22Rv1 (cell line): ENCODE measurements at regions not wholly inside any gene's neighbourhood (a gene's known extent, or its start where the extent isn't known, plus 50 kb on each side); places are given as distances from the start of the nearest gene placed in this dataset.
"Not testable (repeated sequence)": the region's sequence is repeated elsewhere in the genome, so short reads cannot be mapped to it uniquely, and the experiment has no call there.

Source experiments
- H3K27ac ChIP-seq: fragments of 450-650 bp; 2 replicates; pipeline ENCODE4 v1.5.1; 2017
- ZFX ChIP-seq: fragments of 450-650 bp; IDR thresholded peaks from 2 replicates; pipeline ENCODE4 v1.6.1; 2017; ENCODE audit warnings: antibody characterized with exemption, borderline replicate concordance
- TF ChIP-seq, protein P1 (sequence below): fragments of 450-650 bp; IDR thresholded peaks from 2 replicates; pipeline ENCODE4 v1.5.1; 2017; ENCODE audit warnings: mild to moderate bottlenecking

DNA sequence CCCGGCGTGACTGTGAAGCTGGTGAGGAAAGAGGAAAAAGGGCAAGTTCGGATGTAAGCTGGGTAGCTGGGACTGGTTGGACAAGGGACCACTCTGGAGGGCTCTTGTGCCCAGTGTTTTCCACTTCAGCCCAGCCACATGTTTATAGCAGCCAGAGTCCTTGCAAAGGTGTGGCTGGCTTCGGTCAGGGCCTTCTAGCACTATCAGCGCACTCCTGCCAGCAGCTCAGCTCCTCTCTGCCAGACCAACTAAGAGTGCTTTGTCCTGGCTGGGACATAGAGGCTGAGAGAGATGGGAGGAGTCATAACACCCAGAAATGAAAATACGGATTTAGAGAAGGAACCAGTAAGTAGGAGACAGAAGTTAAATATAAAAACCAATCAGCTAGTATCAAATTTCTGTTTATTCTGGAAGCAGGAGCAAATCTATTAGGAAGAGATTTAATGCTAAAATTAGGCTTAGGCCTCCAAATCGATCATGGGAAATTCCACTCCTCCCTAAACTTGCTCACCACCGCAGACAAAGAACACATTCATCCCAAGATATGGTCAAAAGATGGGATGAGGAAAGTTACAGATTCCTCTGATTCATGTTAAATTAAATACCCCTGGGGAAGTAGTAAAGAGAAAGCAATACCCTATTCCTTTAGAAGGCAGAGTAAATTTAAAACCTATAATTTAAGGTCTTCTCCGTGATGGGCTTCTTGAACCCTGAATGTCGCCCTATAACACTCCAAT, 135.0 kb downstream of the RALA start:
- H3K27ac ChIP-seq: no peak overlapping the region
- no peak for TF ChIP-seq ZFX
- TF ChIP-seq, protein P1, sequence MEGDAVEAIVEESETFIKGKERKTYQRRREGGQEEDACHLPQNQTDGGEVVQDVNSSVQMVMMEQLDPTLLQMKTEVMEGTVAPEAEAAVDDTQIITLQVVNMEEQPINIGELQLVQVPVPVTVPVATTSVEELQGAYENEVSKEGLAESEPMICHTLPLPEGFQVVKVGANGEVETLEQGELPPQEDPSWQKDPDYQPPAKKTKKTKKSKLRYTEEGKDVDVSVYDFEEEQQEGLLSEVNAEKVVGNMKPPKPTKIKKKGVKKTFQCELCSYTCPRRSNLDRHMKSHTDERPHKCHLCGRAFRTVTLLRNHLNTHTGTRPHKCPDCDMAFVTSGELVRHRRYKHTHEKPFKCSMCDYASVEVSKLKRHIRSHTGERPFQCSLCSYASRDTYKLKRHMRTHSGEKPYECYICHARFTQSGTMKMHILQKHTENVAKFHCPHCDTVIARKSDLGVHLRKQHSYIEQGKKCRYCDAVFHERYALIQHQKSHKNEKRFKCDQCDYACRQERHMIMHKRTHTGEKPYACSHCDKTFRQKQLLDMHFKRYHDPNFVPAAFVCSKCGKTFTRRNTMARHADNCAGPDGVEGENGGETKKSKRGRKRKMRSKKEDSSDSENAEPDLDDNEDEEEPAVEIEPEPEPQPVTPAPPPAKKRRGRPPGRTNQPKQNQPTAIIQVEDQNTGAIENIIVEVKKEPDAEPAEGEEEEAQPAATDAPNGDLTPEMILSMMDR: no peak

DNA sequence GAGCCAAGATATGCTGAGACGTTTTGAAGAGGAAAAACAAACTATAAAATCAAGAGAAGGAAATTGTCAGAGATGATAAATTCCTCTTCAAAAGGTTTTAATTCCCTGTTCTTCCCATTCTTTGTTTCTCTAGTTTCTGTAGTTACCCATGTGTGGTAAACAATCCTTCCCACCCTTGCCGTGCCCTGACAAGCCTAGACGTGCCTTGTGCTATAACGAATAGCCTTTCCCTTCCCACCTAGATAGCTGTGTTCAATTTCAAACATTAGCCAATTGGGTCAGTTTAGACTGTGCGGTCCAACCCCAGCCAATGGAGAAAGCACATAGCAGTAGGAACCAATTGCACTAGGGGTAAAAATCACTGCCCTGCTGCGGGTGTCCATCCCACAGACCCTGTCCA, 138.1 kb downstream of the RALA start:
- no peak for TF ChIP-seq ZFX
- TF ChIP-seq, protein P1: no peak
- no peak overlapping the region for H3K27ac ChIP-seq

DNA sequence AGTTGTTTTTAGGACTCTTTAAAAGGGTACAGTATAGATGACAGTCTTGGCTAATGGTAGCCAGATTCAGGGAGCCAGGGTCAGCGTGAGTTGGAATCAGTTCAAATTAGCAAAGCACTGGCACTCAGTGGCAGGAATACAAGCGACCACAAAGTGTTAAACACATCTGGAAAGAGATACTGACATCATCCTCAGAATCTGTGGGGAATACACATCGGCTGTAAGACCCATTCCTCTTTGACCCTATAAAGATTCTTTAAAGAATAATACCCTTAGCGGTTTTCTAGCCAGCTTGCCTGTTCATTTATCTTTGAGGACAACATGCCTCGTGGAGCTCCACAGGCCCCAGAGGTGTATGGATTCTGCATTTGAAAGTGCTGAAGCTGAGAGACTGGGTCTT, 139.1 kb downstream of the RALA start:
- H3K27ac ChIP-seq: not testable (repeated sequence)

DNA sequence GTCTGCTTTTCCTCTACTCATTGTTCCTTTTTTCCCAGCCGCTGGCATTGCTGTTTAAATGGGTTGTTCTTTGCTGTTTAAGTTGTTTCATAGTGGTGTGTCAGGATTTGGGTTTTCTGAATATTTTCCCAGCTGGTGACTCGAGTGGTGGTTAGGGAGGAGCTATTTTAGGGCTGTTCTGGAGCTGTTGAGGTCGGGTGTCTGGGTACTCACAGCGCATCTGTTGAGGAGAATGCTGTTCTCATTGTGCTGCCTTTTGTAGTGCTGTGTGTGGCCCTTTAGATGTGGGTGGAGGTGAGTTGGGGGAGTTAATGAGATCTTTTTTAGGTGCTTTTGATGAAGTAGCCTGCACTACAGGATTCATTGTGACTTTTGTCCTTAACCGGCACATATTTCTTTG, 139.5 kb downstream of the RALA start:
- H3K27ac ChIP-seq: not testable (repeated sequence)

DNA sequence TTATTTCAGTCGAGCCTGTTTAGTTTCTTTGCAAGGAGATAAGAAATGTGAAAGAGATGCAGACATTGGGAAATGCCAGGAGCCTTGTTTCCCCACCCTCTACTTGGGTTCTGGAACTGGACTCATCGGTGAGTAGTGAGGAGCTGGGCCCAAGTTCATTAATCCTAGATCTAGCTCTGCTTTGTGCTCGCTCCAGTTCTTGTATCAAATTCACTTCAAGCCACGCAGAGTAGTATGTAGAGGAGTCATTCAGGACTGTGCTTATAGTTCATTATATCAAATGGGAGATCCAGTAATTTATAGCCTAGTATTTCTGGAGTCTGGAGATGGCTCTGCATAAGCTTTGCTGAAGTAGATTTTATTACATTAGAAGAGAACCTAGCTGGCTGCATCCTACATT, 142.5 kb downstream of the RALA start:
- H3K27ac ChIP-seq: not testable (repeated sequence)

DNA sequence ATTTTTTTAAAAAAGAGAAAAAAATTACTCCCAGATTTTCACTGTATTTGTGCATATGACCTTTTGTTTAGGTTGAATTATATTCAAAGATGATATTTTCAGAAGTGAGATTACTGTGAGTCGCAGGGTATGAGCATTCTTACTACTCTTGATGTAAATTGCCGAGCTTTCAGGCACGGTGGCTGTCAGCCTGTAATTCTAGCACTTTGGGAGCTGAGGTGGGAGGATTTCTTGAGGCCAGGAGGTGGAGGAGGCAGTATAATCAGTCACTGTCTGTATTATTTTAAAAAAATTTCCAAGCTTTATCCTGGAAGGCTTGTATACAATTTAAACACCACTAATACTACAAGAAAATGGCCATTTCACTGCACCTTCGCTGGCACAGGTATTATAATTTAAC, 145.1 kb downstream of the RALA start:
- not testable (repeated sequence) for H3K27ac ChIP-seq

DNA sequence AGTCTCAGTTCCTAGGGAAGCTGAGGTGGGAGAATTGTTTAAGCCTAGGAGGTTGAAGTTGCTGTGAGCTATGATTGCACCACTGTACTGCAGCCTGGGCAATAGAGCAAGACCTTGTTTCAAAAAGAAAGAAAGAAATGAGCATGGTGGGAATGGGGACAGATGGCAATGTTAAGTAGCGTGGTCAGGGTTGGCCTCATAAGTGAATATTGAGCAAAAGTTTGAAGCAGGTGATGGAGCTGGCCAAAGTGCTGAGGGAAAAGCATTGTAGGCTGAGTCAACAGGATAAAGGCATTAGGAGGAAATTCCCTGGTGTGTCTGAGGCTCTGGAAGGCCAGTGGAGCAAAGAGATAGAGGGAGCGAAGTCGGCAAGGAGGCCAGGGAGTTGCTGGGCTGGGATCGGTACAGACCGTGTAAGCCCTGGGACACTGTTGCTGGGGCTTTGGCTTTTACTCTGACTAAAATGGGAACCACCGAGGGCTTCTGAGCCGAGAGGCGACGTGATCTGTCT, 151.0 kb downstream of the RALA start:
- not testable (repeated sequence) for H3K27ac ChIP-seq

DNA sequence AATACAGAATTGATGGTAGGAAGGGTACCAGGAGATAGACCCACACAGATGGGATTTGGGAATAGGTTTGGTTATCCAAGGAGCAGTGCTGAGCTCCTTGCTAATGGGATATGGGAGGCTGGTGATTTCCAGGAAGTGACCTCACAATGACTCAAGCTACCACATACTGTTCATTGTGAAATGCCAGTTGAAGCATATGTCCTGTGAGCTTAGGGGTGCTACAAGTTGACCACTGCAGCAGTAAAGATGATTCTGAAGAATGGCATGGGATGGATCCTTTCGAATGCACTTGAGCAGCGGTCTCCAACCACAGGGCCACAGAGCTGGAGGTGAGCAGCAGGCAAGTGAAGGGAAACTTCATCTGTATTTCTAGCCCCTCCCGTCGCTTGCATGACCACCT, 158.2 kb downstream of the RALA start:
- H3K27ac ChIP-seq: not testable (repeated sequence)

DNA sequence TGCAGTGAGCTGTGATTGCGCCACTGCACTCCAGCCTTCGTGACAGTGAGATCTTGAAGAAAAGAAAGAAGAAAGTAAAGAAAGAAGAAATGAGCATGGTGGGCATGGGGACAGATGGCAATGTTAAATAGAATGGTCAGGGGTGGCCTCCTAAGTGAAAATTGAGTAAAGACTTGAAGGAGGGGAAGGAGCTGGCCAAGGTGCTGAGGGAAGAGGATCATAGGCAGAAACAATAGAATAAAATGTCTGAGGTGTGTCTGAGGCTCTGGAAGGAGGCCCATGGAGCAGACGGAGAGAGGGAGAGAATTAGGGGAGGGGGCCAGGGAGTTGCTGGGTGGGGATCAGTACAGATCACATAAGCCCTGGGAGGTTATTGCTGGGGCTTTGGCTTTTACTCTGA, 163.1 kb downstream of the RALA start:
- not testable (repeated sequence) for H3K27ac ChIP-seq

DNA sequence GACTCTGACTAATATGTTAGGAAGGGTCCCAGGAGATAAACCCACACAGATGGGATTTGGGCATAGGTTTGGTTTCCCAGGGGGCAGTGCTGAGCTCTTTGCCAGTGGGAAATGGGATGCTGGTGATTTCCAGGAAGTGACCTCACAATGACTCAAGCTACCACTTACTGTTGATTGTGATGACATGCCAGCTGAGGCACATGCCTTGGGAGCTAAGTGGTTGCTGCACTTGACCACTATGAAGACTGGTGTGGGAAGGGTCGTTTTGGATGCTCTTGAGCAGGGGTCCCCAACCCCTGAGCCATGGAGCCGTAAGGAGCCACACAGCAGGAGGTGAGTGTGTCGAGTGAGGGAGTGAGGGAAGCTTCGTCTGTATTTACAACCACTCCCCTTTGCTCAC, 159.0 kb upstream of the CDK13 start:
- TF ChIP-seq, protein P1: peak; percentile 27; the same call in 1 of the 2 replicates
- not testable (repeated sequence) for H3K27ac ChIP-seq

DNA sequence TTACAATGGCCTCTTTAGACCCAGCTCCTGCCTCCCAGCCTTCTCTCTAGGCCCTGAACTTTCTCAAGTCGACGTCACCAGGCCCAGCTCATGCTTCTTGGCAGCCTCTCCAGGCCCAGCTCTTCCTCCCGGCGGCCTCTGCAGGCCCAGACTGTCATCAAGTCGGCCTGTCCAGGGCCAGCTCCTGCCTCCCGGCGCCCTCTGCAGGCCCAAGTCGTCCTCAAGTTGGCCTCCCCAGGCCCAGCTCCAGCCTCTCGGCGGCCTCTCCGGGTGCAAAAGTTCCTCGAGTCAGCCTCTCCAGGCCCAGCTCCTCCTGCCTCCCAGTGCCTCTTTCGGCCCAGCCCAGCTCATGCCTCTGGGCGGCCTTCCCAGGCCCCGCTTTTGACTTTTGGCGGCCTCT, 158.1 kb upstream of the CDK13 start:
- TF ChIP-seq, protein P1: peak; percentile 26; the same call in 1 of the 2 replicates
- H3K27ac ChIP-seq: not testable (repeated sequence)

DNA sequence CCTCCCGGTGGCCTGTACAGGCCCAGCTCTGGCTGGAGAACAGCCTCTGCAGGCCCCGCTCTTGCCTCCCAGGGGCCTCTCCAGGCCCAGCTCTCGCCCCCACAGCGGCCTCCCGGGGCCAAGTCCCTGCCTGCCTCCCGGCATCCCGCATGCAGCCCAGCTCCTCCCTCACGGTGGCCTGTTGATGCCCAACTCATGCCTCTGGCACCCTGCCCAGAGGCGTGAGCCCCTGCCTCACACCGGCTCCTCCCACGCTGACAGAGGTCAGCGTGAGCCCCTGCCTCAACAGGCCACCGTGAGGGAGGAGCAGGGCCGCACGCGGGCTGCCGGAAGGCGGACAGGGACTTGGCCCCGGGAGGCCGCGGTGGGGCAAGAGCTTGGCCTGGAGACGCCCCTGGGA, 157.0 kb upstream of the CDK13 start:
- not testable (repeated sequence) for H3K27ac ChIP-seq

DNA sequence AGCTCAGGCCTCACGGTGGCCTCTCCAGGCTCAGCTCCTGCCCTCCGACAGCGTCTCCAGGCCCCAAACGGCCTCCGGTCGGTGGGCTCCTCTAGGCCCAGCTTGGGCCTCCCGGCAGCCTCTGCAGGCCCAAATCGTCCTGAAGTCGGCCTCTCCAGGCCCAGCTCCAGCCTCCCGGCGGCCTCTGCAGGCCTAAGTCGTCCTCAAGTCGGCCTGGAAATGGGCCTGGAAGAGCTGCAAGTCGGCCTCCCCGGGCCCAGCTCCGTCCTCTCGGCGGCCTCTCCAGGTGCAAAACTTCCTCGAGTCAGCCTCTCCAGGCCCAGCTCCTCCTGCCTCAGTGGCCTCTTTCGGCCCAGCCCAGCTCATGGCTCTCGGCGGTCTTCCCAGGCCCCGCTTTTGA, 156.2 kb upstream of the CDK13 start:
- not testable (repeated sequence) for H3K27ac ChIP-seq

DNA sequence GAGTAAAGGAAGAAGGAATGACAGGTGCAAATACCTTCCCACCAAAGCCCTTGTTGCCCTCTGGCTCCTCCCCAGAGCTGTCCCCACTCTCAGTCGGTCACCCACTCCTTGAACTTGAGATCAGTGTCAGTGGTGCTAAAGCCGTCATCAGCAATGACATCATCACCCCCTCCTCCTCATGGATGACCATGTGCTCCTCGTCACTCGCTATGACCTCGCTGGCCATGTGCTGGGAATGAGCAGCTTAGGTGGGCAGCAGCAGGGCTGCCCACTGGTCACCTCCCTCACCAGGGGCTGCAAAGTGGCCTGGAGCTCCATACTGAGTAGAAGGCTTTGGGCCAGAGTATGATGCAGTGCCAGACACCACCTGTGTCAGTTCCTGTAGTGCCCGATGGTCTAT, 153.1 kb upstream of the CDK13 start:
- not testable (repeated sequence) for H3K27ac ChIP-seq

DNA sequence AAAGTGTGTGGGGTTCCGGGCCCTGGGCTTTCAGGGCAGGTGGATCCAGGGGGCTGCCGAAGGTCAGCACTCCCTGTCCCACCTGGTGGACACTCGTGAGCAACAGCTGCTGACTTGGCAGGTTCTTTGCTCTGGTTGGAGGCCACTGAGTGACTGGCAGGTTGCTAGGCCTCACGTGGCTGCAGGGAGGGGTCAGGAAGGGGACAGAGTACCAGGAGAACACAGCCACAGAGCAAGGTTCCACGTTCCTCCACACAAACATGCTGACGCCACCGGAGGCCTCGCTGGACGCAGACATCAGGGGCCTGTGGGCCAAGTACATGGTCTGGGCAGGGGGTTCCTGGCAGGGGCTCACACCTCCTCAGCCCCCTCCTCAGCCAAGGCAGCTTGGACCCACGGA, 152.0 kb upstream of the CDK13 start:
- not testable (repeated sequence) for H3K27ac ChIP-seq
